Cardiac muscle cell (in vitro differentiated cells and primary cell): ENCODE measurements at regions not wholly inside any gene's neighbourhood (a gene's known extent, or its start where the extent isn't known, plus 50 kb on each side); places are given as distances from the start of the nearest gene placed in this dataset.
"Not testable (repeated sequence)": the region's sequence is repeated elsewhere in the genome, so short reads cannot be mapped to it uniquely, and the experiment has no call there.

Experiments
- DNase-seq, 2 donors: peaks; one replicate each; pipeline versions ENCODE4 v3.0.0 to v3.0.0-alpha.2; 2010 to 2017; ENCODE audit warnings: low read depth in 1 of 2, low spot score in 1 of 2
- H3K27ac ChIP-seq: fragments of 200-600 bp; sonication (generic); 2 replicates; pipeline ENCODE4 v1.5.1; 2016
- H3K27me3 ChIP-seq: fragments of 200-600 bp; sonication (generic); 2 replicates; pipeline ENCODE4 v1.6.0; 2016; ENCODE audit warnings: control low read depth
- H3K36me3 ChIP-seq: fragments of 200-600 bp; sonication (generic); 2 replicates; pipeline ENCODE4 v1.5.1; 2016; ENCODE audit warnings: control low read depth
- H3K4me1 ChIP-seq: fragments of 200-600 bp; sonication (generic); 2 replicates; pipeline ENCODE4 v1.8.1; 2017; ENCODE audit warnings: low read depth, mild to moderate bottlenecking, mixed run types
- H3K4me3 ChIP-seq: fragments of 200-600 bp; sonication (generic); 2 replicates; pipeline ENCODE4 v1.5.1; 2016; ENCODE audit warnings: mild to moderate bottlenecking
- H3K9me3 ChIP-seq: fragments of 200-600 bp; sonication (generic); 2 replicates; pipeline ENCODE4 v1.5.1; 2017; ENCODE audit warnings: low read depth, mild to moderate bottlenecking, control low read depth
- CTCF ChIP-seq: IDR thresholded peaks from 2 replicates; pipeline ENCODE4 v1.5.1; 2012; ENCODE audit warnings: low read depth, mild to moderate bottlenecking, low read length

GRCh38 chrX:130566028-130566683 lies 164.4 kb downstream of the RBMX2 start:
- H3K4me3 ChIP-seq = no peak overlapping the region
- H3K27me3 ChIP-seq = no peaks in the 10 kb centered on the region
- no peaks in the 10 kb centered on the region for H3K9me3 ChIP-seq
- no peaks in the 10 kb centered on the region for H3K36me3 ChIP-seq
- no peaks in the 10 kb centered on the region for H3K4me1 ChIP-seq
- DNase-seq = no peak
- no peak overlapping the region for H3K27ac ChIP-seq
- TF ChIP-seq CTCF = no peak

GRCh38 chrX:130573030-130573429 lies 171.2 kb downstream of the RBMX2 start:
- not testable (repeated sequence) for H3K9me3 ChIP-seq, H3K36me3 ChIP-seq, H3K4me3 ChIP-seq, H3K4me1 ChIP-seq, H3K27ac ChIP-seq, DNase-seq, H3K27me3 ChIP-seq
